ENCODE measurements at regions not wholly inside any gene's neighbourhood (a gene's known extent, or its start where the extent isn't known, plus 50 kb on each side); places are given as distances from the start of the nearest gene placed in this dataset.

DNA sequence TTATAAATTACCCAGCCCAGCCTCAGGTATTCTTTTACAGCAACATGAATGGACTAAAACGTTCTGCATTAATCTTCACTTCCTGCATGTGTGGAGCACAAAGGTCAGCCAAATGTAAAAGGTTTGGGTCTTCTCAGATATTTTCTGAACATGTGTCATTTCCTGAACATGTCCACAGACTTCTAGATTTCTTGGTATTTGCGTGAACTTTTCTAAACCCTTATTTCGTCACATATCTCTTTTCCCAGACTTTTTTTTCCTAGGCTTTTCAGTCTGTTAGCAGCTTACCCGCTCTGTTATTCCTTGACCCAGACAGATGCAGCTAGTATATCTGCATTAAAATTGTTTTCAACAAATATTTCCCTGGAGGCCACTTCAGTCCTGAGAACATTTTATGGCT, 57.3 kb upstream of the USP51 start:
- POLR2A ChIA-PET: interaction anchor here in 1 of 2 donors (0.7 kb wide), 1 partner anchor 17 kb away, joined by 3 read pairs; no protein-coding TSS in a partner anchor
- no peaks in the 10 kb centered on the region for H3K9me3 Mint-ChIP-seq
- Histone ChIP-seq H3K4me3 (ENCODE audit: control insufficient read depth in 1 of 2, extremely low read depth in 1 of 2, low read length in 1 of 2) (no peak overlapping the region), H3K36me3 (ENCODE audit: control insufficient read depth in 2 of 2, extremely low read depth in 1 of 2, insufficient read depth in 1 of 2, low read length in 1 of 2) (no peaks in the 10 kb centered on the region), H3K9me3 (no peaks in the 10 kb centered on the region), H3K4me1 (ENCODE audit: control insufficient read depth in 1 of 2, extremely low read depth in 1 of 2, insufficient read depth in 2 of 2, low read length in 2 of 2) (no peaks in the 10 kb centered on the region), H3K27me3 (replicated peaks in 1 of 2; ENCODE audit: control insufficient read depth in 2 of 2, extremely low read depth in 1 of 2, insufficient read depth in 2 of 2, low read length in 1 of 2) (no peaks in the 10 kb centered on the region), H3K27ac (ENCODE audit: low read length) (no peak overlapping the region)
- DNase-seq: no peak
- H3K4me1 Mint-ChIP-seq: no peaks in the 10 kb centered on the region
- CTCF ChIA-PET: no interaction called here
- no peak for ATAC-seq (replicated peaks in 1 of 4)
- H3K27me3 Mint-ChIP-seq: peaks cover 0 to 24% of the 10 kb centered on the region in 2 donors
- H3K4me3 Mint-ChIP-seq: no peak overlapping the region
- no peaks in the 10 kb centered on the region for H3K36me3 Mint-ChIP-seq
- WGBS (ENCODE audit: insufficient coverage): no CpG with 5 or more reads among the region's 4 CpGs
- H3K27ac Mint-ChIP-seq: no peak overlapping the region
